H9 (cell line): ENCODE measurements at regions not wholly inside any gene's neighbourhood (a gene's known extent, or its start where the extent isn't known, plus 50 kb on each side); places are given as distances from the start of the nearest gene placed in this dataset.

ENCODE experiments used
- DNase-seq: peaks from one replicate; pipeline ENCODE4 v3.0.0-alpha.2; 2017
- H2AFZ ChIP-seq: one replicate; pipeline ENCODE4 v1.6.1; 2013; ENCODE audit warnings: mild to moderate bottlenecking, low read length, control low read depth, moderate library complexity
- H2AK5ac ChIP-seq: 2 replicates; pipeline ENCODE4 v1.6.1; 2013; ENCODE audit warnings: low read length, control low read depth, mixed read lengths; ENCODE audit not compliant: insufficient read length
- H2BK120ac ChIP-seq: one replicate; pipeline ENCODE4 v1.6.1; 2013; ENCODE audit warnings: low read depth, mild to moderate bottlenecking, low read length, control low read depth, inconsistent platforms; ENCODE audit not compliant: poor library complexity, severe bottlenecking
- H2BK12ac ChIP-seq: 2 replicates; pipeline ENCODE4 v1.6.1; 2013; ENCODE audit warnings: low read length, control low read depth, mixed read lengths, low read depth; ENCODE audit not compliant: insufficient read length
- H2BK15ac ChIP-seq: 2 replicates; pipeline ENCODE4 v1.6.1; 2013; ENCODE audit warnings: low read depth, low read length, control low read depth
- H2BK20ac ChIP-seq: one replicate; pipeline ENCODE4 v1.6.1; 2013; ENCODE audit warnings: low read depth, mild to moderate bottlenecking, low read length, control low read depth, inconsistent platforms; ENCODE audit not compliant: poor library complexity, severe bottlenecking
- H2BK5ac ChIP-seq: 2 replicates; pipeline ENCODE4 v1.6.1; 2013; ENCODE audit warnings: low read length, control low read depth, mixed read lengths; ENCODE audit not compliant: insufficient read length
- H3K14ac ChIP-seq: 2 replicates; pipeline ENCODE4 v1.6.1; 2013; ENCODE audit warnings: low read length, control low read depth; ENCODE audit not compliant: insufficient read depth
- H3K18ac ChIP-seq: 2 replicates; pipeline ENCODE4 v1.6.1; 2013; ENCODE audit warnings: low read depth, mild to moderate bottlenecking, mixed read lengths, low read length, control low read depth; ENCODE audit not compliant: insufficient read length
- H3K23ac ChIP-seq: 2 replicates; pipeline ENCODE4 v1.6.1; 2013; ENCODE audit warnings: low read length, control low read depth, mixed read lengths, low read depth; ENCODE audit not compliant: insufficient read length
- H3K23me2 ChIP-seq: 2 replicates; pipeline ENCODE4 v1.6.1; 2013; ENCODE audit warnings: low read depth, mild to moderate bottlenecking, mixed read lengths, low read length, control low read depth; ENCODE audit not compliant: insufficient read length, poor library complexity, severe bottlenecking
- H3K27ac ChIP-seq: 2 replicates; pipeline ENCODE4 v1.5.1; 2013; ENCODE audit warnings: low read length, control low read depth, mixed read lengths, low read depth; ENCODE audit not compliant: insufficient read length
- H3K27me3 ChIP-seq: 2 replicates; pipeline ENCODE4 v1.6.1; 2013; ENCODE audit warnings: low read length, control low read depth, inconsistent platforms; ENCODE audit not compliant: insufficient read depth
- H3K4ac ChIP-seq: 2 replicates; pipeline ENCODE4 v1.6.1; 2013; ENCODE audit warnings: low read depth, mild to moderate bottlenecking, control low read depth, inconsistent platforms, low read length, moderate library complexity
- H3K4me1 ChIP-seq: 2 replicates; pipeline ENCODE4 v1.6.1; 2013; ENCODE audit warnings: low read length, control low read depth, inconsistent platforms; ENCODE audit not compliant: insufficient read depth
- H3K4me2 ChIP-seq: 2 replicates; pipeline ENCODE4 v1.6.1; 2013; ENCODE audit warnings: low read length, control low read depth, mixed read lengths; ENCODE audit not compliant: insufficient read length, insufficient read depth
- H3K56ac ChIP-seq: 2 replicates; pipeline ENCODE4 v1.6.1; 2013; ENCODE audit warnings: low read depth, mild to moderate bottlenecking, mixed read lengths, low read length, control low read depth; ENCODE audit not compliant: insufficient read length
- H3K79me1 ChIP-seq: 2 replicates; pipeline ENCODE4 v1.6.1; 2013; ENCODE audit warnings: low read depth, mild to moderate bottlenecking, moderate library complexity, low read length, control low read depth, inconsistent platforms; ENCODE audit not compliant: insufficient read depth, poor library complexity, severe bottlenecking
- H3K79me2 ChIP-seq: 2 replicates; pipeline ENCODE4 v1.6.1; 2013; ENCODE audit warnings: low read length, control low read depth, inconsistent platforms; ENCODE audit not compliant: insufficient read depth
- H3K9ac ChIP-seq: 2 replicates; pipeline ENCODE4 v1.6.1; 2013; ENCODE audit warnings: low read length, control low read depth, mixed read lengths; ENCODE audit not compliant: insufficient read length; ENCODE audit errors: extremely low read depth
- H3K9me3 ChIP-seq: one replicate; pipeline ENCODE4 v1.6.1; 2013; ENCODE audit warnings: low read depth, low read length, inconsistent platforms; ENCODE audit not compliant: control insufficient read depth
- H3T11ph ChIP-seq: one replicate; pipeline ENCODE4 v1.6.1; 2013; ENCODE audit warnings: mild to moderate bottlenecking, low read length, control low read depth, inconsistent platforms
- H4K20me1 ChIP-seq: one replicate; pipeline ENCODE4 v1.6.1; 2013; ENCODE audit not compliant: control insufficient read depth, insufficient read length, insufficient read depth
- H4K5ac ChIP-seq: 2 replicates; pipeline ENCODE4 v1.6.1; 2013; ENCODE audit warnings: low read depth, mild to moderate bottlenecking, mixed read lengths, low read length, control low read depth; ENCODE audit not compliant: insufficient read length
- H4K8ac ChIP-seq: replicated peaks from 2 replicates; pipeline ENCODE4 v1.6.1; 2013; ENCODE audit warnings: low read length, control low read depth, mixed read lengths, low read depth; ENCODE audit not compliant: insufficient read length
- H4K91ac ChIP-seq: 2 replicates; pipeline ENCODE4 v1.6.1; 2013; ENCODE audit warnings: low read depth, mild to moderate bottlenecking, moderate library complexity, mixed read lengths, low read length, control low read depth; ENCODE audit not compliant: insufficient read length
- H3K27ac Mint-ChIP-seq, 3 experiments: 2 replicates in 2 of 3; 3 replicates in 1 of 3; pipeline ENCODE4 v1.8.0; 2020 to 2021; ENCODE audit warnings: mixed read lengths in 3 of 3, mild to moderate bottlenecking in 1 of 3, moderate library complexity in 1 of 3
- H3K27me3 Mint-ChIP-seq: 2 replicates; pipeline ENCODE4 v1.8.0; 2021; ENCODE audit warnings: low read depth, mild to moderate bottlenecking, moderate library complexity, mixed read lengths
- H3K36me3 Mint-ChIP-seq, 3 experiments: 2 replicates in 2 of 3; 3 replicates in 1 of 3; pipeline ENCODE4 v1.8.0; 2020 to 2021; ENCODE audit warnings: low read depth in 3 of 3, mixed read lengths in 3 of 3; ENCODE audit not compliant: insufficient read depth in 1 of 3
- H3K4me1 Mint-ChIP-seq, 2 experiments: 2 replicates each; pipeline ENCODE4 v1.8.0; 2020; ENCODE audit warnings: mixed read lengths in 2 of 2
- H3K4me3 Mint-ChIP-seq, 2 experiments: 2 replicates in 1 of 2; 3 replicates in 1 of 2; pipeline ENCODE4 v1.8.0; 2020 to 2021; ENCODE audit warnings: mild to moderate bottlenecking in 2 of 2, mixed read lengths in 2 of 2, moderate library complexity in 1 of 2
- H3K9me3 Mint-ChIP-seq, 2 experiments: 2 replicates in 1 of 2; 3 replicates in 1 of 2; pipeline ENCODE4 v1.8.0; 2020; ENCODE audit warnings: mild to moderate bottlenecking in 2 of 2, mixed read lengths in 2 of 2, moderate library complexity in 1 of 2
- WGBS: extraction: QIAGEN DNeasy Blood & Tissue Kit; methylation state at CpG from one replicate; pipeline ENCODE4 v1.1.7; 2013; ENCODE audit warnings: missing lambda C conversion rate, low lambda C conversion rate, mixed read lengths; ENCODE audit not compliant: insufficient read length; ENCODE audit errors: extremely low coverage; 5-methylcytosine and 5-hydroxymethylcytosine counted together
- TF ChIP-seq, protein P1 (sequence below): fragments of 200-600 bp; sonication (generic); conservative IDR thresholded peaks from 3 replicates; pipeline ENCODE4 v1.8.0; 2021; ENCODE audit warnings: antibody characterized with exemption, mild to moderate bottlenecking

DNA sequence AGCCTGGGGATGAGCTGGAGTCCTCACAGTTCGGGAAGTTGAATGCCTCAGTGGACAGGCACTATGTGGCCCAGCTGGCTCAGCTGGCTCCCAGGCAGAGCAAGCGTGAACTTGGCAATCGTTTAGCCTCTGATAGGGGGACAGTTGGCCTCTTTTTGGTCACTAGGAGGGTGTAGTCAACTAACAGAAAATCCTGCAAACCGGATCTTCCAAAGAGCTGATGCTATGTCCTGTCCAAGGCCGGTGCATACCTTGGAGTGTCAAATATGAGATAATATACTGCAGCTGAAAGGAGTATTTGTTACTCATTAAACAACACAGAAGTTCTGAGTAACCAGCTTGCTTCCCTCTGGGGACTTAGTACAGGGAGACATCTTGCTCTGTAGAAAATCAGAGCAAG, 126.2 kb upstream of the EXOC2 start:
- no peak overlapping the region for H2BK20ac ChIP-seq
- no peaks in the 10 kb centered on the region for H3K23me2 ChIP-seq
- no peaks in the 10 kb centered on the region for H3K27me3 ChIP-seq
- H4K20me1 ChIP-seq: no peaks in the 10 kb centered on the region
- H3K27ac ChIP-seq: no peak overlapping the region
- Mint-ChIP-seq H3K27ac (no peak overlapping the region; a peak in 1 of 7 replicates), H3K9me3 (no peaks in the 10 kb centered on the region; a peak in 2 of 5 replicates), H3K4me1 (peaks cover 0 to 4% of the 10 kb centered on the region in 2 experiments; a peak in 1 of 4 replicates), H3K4me3 (no peak overlapping the region), H3K36me3 (no peaks in the 10 kb centered on the region; a peak in 1 of 7 replicates), H3K27me3 (no peaks in the 10 kb centered on the region; the same call in 1 of the 2 replicates)
- no peak overlapping the region for H3K4ac ChIP-seq
- no peak overlapping the region for H4K91ac ChIP-seq
- no peak overlapping the region for H3K4me2 ChIP-seq
- no peak overlapping the region for H2BK12ac ChIP-seq
- H3K9me3 ChIP-seq: no peaks in the 10 kb centered on the region
- no peak overlapping the region for H4K8ac ChIP-seq
- H3K14ac ChIP-seq: no peak overlapping the region
- H2AK5ac ChIP-seq: no peak overlapping the region
- no peak overlapping the region for H3K23ac ChIP-seq
- H2BK120ac ChIP-seq: no peak overlapping the region
- H3T11ph ChIP-seq: no peak overlapping the region
- no peaks in the 10 kb centered on the region for H3K4me1 ChIP-seq
- H3K79me2 ChIP-seq: no peaks in the 10 kb centered on the region
- H2AFZ ChIP-seq: no peak overlapping the region
- no peak overlapping the region for H2BK15ac ChIP-seq
- H3K9ac ChIP-seq: no peak overlapping the region
- TF ChIP-seq, protein P1, sequence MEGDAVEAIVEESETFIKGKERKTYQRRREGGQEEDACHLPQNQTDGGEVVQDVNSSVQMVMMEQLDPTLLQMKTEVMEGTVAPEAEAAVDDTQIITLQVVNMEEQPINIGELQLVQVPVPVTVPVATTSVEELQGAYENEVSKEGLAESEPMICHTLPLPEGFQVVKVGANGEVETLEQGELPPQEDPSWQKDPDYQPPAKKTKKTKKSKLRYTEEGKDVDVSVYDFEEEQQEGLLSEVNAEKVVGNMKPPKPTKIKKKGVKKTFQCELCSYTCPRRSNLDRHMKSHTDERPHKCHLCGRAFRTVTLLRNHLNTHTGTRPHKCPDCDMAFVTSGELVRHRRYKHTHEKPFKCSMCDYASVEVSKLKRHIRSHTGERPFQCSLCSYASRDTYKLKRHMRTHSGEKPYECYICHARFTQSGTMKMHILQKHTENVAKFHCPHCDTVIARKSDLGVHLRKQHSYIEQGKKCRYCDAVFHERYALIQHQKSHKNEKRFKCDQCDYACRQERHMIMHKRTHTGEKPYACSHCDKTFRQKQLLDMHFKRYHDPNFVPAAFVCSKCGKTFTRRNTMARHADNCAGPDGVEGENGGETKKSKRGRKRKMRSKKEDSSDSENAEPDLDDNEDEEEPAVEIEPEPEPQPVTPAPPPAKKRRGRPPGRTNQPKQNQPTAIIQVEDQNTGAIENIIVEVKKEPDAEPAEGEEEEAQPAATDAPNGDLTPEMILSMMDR: no peak
- no peak for DNase-seq
- no CpG with 5 or more reads among the region's 5 CpGs for WGBS
- no peak overlapping the region for H3K18ac ChIP-seq
- H4K5ac ChIP-seq: no peak overlapping the region
- H3K56ac ChIP-seq: no peak overlapping the region
- H3K79me1 ChIP-seq: no peaks in the 10 kb centered on the region
- H2BK5ac ChIP-seq: no peak overlapping the region
